NCI-H146 treated with DMSO at 0.1 percent for 48 hours (cell line): ENCODE measurements at regions not wholly inside any gene's neighbourhood (a gene's known extent, or its start where the extent isn't known, plus 50 kb on each side); places are given as distances from the start of the nearest gene placed in this dataset.
"Not testable (repeated sequence)": the region's sequence is repeated elsewhere in the genome, so short reads cannot be mapped to it uniquely, and the experiment has no call there.

Experiments
- DNase-seq: peaks from one replicate; lab custom pipeline; 2025; ENCODE audit not compliant: unreplicated experiment; lab: John Stamatoyannopoulos, UW

- DNase-seq, result peak; percentile 38
Measured at GRCh38 chr12:66774929-66775328, 96.1 kb upstream of the GRIP1 start.

DNA sequence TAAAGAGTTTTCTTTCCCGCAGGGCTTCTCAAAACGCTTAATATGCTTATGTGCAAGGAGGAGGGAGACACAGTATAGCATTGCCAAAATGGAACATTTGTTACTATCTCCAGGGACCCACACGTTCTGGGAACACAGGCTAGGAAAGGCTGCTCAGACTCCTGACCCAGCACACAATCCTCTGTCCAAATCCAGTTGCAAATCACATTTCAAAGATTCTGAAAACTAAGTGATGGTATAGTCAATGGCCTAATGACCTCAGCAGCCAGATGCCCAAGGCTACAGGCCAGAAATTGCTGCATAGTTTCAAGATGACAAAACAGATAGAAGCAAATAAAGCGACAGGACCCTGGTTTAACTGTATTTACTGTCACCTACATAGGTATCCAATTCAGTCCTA lies 97.0 kb upstream of the GRIP1 start:
- no peak for DNase-seq

GRCh38 chr12:66776974-66777373 lies 98.1 kb upstream of the GRIP1 start:
- DNase-seq, result no peak

GRCh38 chr12:66779466-66779865 lies 100.6 kb upstream of the GRIP1 start:
- no peak for DNase-seq

DNA sequence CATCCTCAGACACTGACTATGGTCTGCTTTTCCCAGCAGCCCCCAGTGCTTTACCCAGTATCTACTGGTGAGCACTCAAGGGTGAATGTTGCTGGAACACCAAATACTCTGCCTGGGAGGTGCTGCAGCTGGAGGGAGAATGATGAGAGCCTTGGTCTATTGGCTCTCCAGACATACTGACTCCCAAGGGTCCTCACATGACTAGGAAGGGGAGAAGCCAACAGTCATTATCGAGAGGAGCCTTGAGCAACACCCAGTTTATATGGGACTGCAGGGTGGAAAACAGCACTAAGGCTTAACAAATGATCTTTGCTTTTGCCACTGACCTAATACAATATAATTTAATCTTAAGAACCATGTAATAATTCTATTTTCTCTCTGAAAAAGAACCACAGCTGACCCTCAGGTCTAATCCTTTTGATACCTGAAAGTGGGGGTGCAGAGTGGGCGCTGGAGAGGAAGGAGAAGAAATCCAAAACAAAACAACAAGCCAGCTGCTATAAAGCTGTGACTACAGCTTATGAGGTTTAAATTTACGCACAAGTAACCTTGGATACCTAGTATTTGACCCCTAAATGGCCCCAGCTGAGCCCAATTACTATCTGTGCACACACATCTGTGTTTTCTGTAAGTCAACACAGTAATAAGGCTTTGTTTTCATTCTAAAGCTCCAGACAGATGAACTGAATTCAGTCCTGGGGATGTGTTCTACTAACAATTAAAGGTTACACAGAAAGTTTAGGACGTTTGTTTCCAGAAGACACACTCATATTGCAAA lies 107.8 kb upstream of the GRIP1 start:
- peak; percentile 89 for DNase-seq

GRCh38 chr12:66799551-66799950 lies 120.7 kb upstream of the GRIP1 start:
- no peak for DNase-seq

GRCh38 chr12:66800046-66800445 lies 121.2 kb upstream of the GRIP1 start:
- no peak for DNase-seq

GRCh38 chr12:66803930-66804329 lies 125.1 kb upstream of the GRIP1 start:
- peak; percentile 57 for DNase-seq

- DNase-seq, result peak; percentile 97
Measured at GRCh38 chr12:66804563-66804974, 125.7 kb upstream of the GRIP1 start.

- peak; percentile 89 for DNase-seq
Measured at GRCh38 chr12:66808606-66809005, 129.7 kb upstream of the GRIP1 start.

DNA sequence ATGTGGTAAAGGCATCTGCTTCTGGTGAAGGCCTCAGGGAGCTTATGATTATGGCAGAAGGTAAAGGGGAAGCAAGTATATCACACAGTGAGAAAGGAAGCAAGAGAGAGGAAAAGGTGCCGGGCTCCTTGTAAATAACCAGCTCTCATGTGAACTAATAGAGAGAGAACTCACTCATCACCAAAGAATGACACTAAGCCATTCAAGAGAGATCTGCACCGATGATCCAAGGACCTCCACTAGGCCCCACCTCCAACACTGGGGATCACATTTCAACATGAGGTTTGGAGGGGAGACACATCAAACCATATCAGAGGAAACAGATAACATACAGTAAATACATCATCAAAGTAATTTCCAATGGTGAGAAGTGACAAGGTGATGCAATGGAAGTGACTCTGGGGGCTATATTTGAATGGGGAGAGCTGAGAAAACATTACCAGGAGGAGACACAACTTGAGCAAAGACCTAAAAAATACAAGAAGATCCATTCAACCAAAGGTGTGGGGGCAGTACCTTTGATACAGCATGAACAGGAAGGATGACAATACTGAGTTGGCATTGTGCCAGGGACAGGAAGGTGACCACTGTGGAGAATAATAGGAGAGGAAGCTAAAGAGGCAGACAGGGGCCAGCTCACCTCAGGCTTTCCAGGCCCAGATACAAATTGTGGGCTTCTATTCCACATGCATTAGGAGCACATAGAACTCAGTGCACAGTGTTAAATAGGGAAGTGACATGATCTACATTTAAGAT lies 134.4 kb upstream of the GRIP1 start:
- peak; percentile 98 for DNase-seq

DNA sequence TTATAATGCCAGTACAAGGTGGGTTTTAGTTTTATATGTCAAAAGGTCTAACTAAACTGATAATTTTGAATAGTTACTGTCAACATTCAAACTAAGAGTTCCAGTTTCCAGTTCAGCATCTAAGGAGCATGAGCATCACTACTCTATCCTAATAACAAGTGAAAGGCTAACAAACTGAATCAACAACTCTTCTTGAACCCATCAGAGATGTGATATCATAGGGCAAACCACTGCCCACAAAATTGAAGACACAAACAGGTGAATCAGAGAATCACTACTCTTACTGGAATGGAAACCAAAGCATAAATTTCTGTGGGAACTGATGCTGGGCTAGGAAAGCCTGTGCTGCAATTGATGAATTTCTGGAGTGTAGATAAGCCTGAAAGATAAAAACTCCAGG lies 140.7 kb upstream of the GRIP1 start:
- no peak for DNase-seq

GRCh38 chr12:66822961-66823360 lies 144.1 kb upstream of the GRIP1 start:
- no peak for DNase-seq

DNA sequence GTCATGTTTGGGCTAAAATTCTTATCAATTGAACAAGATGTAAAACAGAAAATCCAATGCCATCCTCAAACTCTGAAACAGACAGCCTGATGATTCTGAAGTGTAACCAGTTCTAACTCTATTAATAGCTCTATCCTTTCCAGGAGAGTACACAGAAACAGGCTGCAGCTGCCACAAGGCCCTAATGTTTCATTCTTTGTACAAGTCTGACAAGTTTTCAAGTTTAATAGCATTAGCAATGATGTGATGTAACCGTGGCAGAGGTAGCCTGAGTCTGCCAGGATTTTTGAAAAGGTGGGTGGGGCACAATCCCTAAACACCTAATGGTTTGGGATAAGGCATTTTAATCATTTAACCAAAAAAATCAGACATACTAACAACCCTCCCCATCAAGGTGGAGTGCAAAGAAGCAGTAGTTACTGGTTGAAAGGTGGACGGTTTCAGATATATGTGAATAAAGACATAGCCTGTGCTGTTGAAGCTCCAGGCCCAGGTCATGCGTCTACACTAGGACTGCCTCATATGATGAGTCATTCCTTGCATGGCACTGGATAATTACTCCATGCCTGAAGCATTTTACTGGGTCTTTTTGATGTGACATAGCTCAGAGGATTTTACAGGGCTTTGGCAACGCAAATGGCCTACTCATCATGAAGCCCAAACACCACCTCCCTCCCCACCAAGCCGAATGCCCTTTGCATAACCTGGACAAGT lies 145.1 kb upstream of the GRIP1 start:
- peak; percentile 48 for DNase-seq

DNA sequence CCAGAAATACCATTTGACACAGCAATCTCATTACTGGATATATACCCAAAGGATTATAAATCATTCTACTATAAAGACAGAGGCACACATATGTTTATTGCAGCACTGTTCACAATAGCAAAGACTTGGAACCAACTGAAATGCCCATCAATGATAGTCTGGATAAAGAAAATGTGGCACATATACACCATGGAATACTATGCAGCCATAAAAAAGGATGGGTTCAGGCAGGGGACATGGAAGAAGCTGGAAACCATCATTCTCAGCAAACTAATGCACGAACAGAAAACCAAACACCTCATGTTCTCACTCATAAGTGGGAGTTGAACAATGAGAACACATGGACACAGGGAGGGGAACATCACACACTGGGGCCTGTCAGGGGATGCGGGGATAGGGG lies 147.0 kb upstream of the GRIP1 start:
- not testable (repeated sequence) for DNase-seq

DNA sequence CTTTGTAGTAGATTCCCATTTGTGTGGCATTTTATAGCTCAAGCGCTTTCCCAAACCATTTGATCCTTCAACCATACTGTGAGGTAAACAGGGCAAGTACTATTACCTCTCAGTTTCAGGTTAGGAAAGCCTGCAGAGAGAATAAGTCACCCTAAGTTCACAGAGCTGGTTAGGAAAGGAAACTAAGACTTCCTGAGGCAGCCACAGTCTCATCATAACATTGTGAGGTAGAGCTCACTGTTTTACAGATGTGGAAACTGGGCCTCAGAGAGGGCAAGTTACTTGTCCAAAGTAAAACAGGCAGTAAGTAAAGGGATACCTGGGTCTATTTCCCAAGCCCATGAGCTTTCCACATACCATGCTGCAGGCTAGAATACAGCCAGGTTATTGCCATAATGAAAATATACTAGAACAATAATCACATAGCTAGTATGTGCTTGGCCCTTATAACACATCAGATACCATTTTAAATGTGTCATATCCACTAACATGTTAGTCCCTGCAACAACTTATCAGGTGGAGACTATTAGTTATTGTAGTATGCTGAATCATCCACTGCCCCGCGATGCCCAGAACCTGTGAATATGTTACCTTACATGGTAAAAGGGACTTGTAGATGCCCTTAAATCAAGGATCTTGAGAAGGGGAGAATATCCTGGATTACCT lies 150.9 kb upstream of the GRIP1 start:
- DNase-seq, result no peak

DNA sequence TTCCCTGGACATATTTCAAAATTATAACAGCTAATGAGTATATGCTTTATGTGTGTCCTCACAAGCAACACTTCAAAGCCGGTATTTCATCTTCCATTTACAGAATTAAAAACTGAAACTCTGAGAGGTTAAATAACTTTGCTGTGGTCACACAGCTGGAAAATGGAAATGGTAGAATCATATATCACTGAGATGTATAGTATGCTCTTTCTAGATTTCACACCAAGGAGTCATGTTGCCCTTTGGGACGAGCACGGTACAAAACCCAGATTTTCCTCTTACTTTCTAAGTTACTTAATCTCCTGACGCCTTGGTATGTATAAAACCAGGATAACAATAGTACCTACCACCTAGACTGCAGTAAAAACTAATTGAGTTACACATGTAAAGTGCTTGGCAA lies 152.6 kb upstream of the GRIP1 start:
- DNase-seq, result no peak

DNA sequence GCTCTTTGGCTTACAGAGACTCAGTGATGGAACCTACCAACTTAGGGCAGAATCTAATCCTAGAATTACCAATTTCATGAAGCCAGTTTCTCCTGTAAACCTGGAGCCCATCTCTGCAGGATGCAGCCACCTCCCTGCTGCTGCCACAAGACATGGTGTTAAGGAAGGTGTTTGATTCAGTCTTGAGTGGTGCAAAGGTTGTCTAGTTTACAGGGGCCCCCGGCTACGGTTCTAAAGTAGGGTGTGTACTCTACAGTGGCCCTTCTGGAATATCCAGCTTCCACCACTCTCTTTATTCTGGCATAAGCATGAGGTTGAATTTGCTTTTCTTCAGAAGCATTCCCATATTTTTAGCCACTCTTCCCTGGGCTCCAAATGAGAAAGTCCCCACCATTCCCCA lies 154.1 kb upstream of the GRIP1 start:
- DNase-seq, result no peak

DNA sequence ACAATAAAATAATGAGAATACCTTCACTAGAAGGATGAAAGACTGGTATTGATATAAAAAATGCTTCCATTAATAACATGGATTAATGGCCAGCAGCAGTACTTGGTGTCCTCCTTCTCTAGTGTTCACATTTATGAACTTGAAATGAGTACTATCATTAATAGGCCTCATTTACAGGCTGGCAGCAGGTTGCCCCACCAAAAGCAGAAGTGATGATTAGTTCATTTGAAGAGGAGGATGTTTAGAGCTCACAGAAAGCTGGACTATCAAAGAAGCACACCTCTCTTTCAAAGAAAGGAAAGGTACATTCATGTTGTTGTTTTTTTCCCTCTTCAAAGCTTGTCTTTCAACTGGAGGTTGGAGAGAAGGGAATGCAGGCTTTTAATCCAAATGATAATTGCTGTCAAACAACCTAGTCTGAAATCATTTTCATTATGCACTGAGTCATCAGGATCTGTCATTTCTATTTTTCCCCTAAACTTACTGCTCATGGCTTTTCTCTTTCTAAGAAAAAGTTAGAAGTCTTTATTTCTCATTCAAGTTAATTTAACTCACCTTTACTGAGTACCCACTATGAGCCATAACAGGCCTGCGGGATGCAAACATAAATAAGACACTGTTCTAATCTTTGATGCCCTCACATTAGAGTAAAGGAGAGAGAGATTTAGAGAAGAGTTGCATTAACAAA lies 157.9 kb upstream of the GRIP1 start:
- DNase-seq, result no peak

GRCh38 chr12:66837311-66837627 lies 158.4 kb upstream of the GRIP1 start:
- no peak for DNase-seq

- DNase-seq, result no peak
Measured at GRCh38 chr12:66838366-66838765, 159.5 kb upstream of the GRIP1 start.
